CD14-positive monocyte (primary cell): ENCODE measurements at regions not wholly inside any gene's neighbourhood (a gene's known extent, or its start where the extent isn't known, plus 50 kb on each side); places are given as distances from the start of the nearest gene placed in this dataset.

Source experiments
- DNase-seq, 3 donors: peaks; one replicate each; pipeline ENCODE4 v3.0.0-alpha.2; 2011 to 2022
- H2AFZ ChIP-seq: 2 replicates; pipeline ENCODE4 v1.6.0; 2012; ENCODE audit warnings: mild to moderate bottlenecking, low read depth, low read length, inconsistent platforms; ENCODE audit not compliant: insufficient read depth, poor library complexity, severe bottlenecking
- H3K27ac ChIP-seq, 2 donors: 1 replicate in 1 of 2; 2 replicates in 1 of 2; pipeline ENCODE4 v1.5.1; 2012 to 2013; ENCODE audit warnings: low read length in 2 of 2, control low read depth in 1 of 2, inconsistent platforms in 1 of 2, low read depth in 1 of 2, mild to moderate bottlenecking in 1 of 2
- H3K27me3 ChIP-seq, 2 donors: one replicate each; pipeline versions ENCODE4 v1.6.0 to v1.6.1; 2011 to 2013; ENCODE audit warnings: low read length in 2 of 2; ENCODE audit not compliant: control insufficient read depth in 2 of 2, insufficient read depth in 2 of 2
- H3K36me3 ChIP-seq, 2 donors: replicated peaks in 1 of 2; 1 replicate in 1 of 2; 2 replicates in 1 of 2; pipeline versions ENCODE4 v1.5.1 to v1.6.1; 2012 to 2013; ENCODE audit warnings: low read length in 2 of 2, control low read depth in 1 of 2, inconsistent platforms in 1 of 2, mild to moderate bottlenecking in 1 of 2; ENCODE audit not compliant: insufficient read depth in 2 of 2, control insufficient read depth in 1 of 2
- H3K4me1 ChIP-seq, 2 donors: 1 replicate in 1 of 2; 2 replicates in 1 of 2; pipeline versions ENCODE4 v1.5.1 to v1.6.1; 2012 to 2013; ENCODE audit warnings: low read length in 2 of 2, control low read depth in 1 of 2, inconsistent platforms in 1 of 2, mild to moderate bottlenecking in 1 of 2, moderate library complexity in 1 of 2; ENCODE audit not compliant: insufficient read depth in 2 of 2, control insufficient read depth in 1 of 2
- H3K4me2 ChIP-seq: replicated peaks from 2 replicates; pipeline ENCODE3; 2012; ENCODE audit warnings: low read length, moderate library complexity, mild to moderate bottlenecking; ENCODE audit not compliant: poor library complexity, severe bottlenecking; ENCODE audit errors: extremely low read depth
- H3K4me3 ChIP-seq, 3 experiments: fragments of 200-600 bp in 1 of 3; sonication (generic) in 1 of 3; replicated peaks in 1 of 3; 1 replicate in 2 of 3; 2 replicates in 1 of 3; pipeline ENCODE4 v1.5.1; 2011 to 2013; ENCODE audit warnings: low read length in 3 of 3, mild to moderate bottlenecking in 3 of 3, control low read depth in 2 of 3, low read depth in 2 of 3, inconsistent platforms in 1 of 3, moderate library complexity in 1 of 3
- H3K79me2 ChIP-seq: 2 replicates; pipeline ENCODE4 v1.6.0; 2012; ENCODE audit warnings: mild to moderate bottlenecking, control low read depth, inconsistent platforms, low read length, moderate library complexity; ENCODE audit not compliant: insufficient read depth
- H3K9ac ChIP-seq: 2 replicates; pipeline ENCODE4 v1.6.0; 2017; ENCODE audit warnings: low read length, mild to moderate bottlenecking; ENCODE audit not compliant: insufficient read depth, poor library complexity, severe bottlenecking
- H3K9me3 ChIP-seq, 2 donors: replicated peaks in 1 of 2; 1 replicate in 1 of 2; 2 replicates in 1 of 2; pipeline versions ENCODE4 v1.5.1 to v1.6.1; 2012 to 2013; ENCODE audit warnings: low read length in 2 of 2, control low read depth in 1 of 2; ENCODE audit not compliant: control insufficient read depth in 1 of 2, insufficient read depth in 1 of 2
- H4K20me1 ChIP-seq: 2 replicates; pipeline ENCODE4 v1.6.0; 2012; ENCODE audit warnings: mild to moderate bottlenecking, low read length, control low read depth, moderate library complexity; ENCODE audit not compliant: insufficient read depth
- H3K27ac Mint-ChIP-seq, 7 donors: one replicate each; pipeline ENCODE4 v1.8.0; 2020; ENCODE audit warnings: mild to moderate bottlenecking in 7 of 7, mixed read lengths in 7 of 7, moderate library complexity in 6 of 7, inconsistent platforms in 2 of 7
- H3K27me3 Mint-ChIP-seq, 3 donors: one replicate each; pipeline ENCODE4 v1.8.0; 2021 to 2022; ENCODE audit warnings: low read depth in 3 of 3, mild to moderate bottlenecking in 3 of 3, mixed read lengths in 3 of 3, moderate library complexity in 3 of 3, inconsistent platforms in 1 of 3
- H3K36me3 Mint-ChIP-seq, 2 donors: one replicate each; pipeline ENCODE4 v1.8.0; 2020; ENCODE audit warnings: mixed read lengths in 2 of 2, inconsistent platforms in 1 of 2, mild to moderate bottlenecking in 1 of 2
- H3K4me1 Mint-ChIP-seq: one replicate; pipeline ENCODE4 v1.8.0; 2020; ENCODE audit warnings: mild to moderate bottlenecking, mixed read lengths
- H3K4me3 Mint-ChIP-seq, 2 donors: one replicate each; pipeline ENCODE4 v1.8.0; 2020; ENCODE audit warnings: mild to moderate bottlenecking in 2 of 2, mixed read lengths in 2 of 2, moderate library complexity in 1 of 2
- H3K9me3 Mint-ChIP-seq, 7 donors: one replicate each; pipeline ENCODE4 v1.8.0; 2020 to 2022; ENCODE audit warnings: mixed read lengths in 7 of 7, mild to moderate bottlenecking in 6 of 7, moderate library complexity in 6 of 7, inconsistent platforms in 2 of 7
- WGBS: methylation state at CpG from one replicate; pipeline ENCODE4 v1.1.5; 2013; ENCODE audit warnings: missing lambda C conversion rate; ENCODE audit not compliant: insufficient coverage; 5-methylcytosine and 5-hydroxymethylcytosine counted together
- intact Hi-C, 2 donors: fragments of 100-400 bp; cut with micrococcal nuclease; formaldehyde crosslinking; loops; one replicate each; pipeline versions ENCODE4 v1.15.0 to v1.15.1; 2023
- TF ChIP-seq, protein P1 (sequence below): fragments of 200-600 bp; IDR thresholded peaks from one replicate; pipeline ENCODE4 v1.8.0; 2022; ENCODE audit warnings: antibody characterized with exemption, mild to moderate bottlenecking

DNA sequence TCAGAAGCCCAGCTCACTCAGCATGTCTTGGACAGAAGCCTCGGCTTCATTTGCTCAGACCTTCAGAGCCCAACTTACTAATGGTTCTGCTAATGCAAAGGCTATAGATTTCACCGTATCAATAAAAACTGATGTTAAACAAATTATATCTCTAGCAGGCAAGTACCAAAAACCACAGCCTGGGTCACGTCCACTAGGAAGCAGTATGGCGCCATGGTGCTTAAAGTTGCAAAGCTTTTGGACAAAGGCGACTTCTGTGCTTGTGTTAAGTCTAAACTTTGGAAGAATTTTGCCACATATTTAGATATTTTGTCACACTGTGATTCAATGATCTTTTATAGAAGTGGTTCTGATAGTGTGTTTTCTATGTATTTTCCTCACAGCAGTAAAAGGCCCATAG is 276.8 kb upstream of the PARD3B start:
- TF ChIP-seq, protein P1, sequence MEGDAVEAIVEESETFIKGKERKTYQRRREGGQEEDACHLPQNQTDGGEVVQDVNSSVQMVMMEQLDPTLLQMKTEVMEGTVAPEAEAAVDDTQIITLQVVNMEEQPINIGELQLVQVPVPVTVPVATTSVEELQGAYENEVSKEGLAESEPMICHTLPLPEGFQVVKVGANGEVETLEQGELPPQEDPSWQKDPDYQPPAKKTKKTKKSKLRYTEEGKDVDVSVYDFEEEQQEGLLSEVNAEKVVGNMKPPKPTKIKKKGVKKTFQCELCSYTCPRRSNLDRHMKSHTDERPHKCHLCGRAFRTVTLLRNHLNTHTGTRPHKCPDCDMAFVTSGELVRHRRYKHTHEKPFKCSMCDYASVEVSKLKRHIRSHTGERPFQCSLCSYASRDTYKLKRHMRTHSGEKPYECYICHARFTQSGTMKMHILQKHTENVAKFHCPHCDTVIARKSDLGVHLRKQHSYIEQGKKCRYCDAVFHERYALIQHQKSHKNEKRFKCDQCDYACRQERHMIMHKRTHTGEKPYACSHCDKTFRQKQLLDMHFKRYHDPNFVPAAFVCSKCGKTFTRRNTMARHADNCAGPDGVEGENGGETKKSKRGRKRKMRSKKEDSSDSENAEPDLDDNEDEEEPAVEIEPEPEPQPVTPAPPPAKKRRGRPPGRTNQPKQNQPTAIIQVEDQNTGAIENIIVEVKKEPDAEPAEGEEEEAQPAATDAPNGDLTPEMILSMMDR, result no peak
- no peak overlapping the region for H2AFZ ChIP-seq
- no peaks in the 10 kb centered on the region for H3K79me2 ChIP-seq
- H3K36me3 Mint-ChIP-seq, result no peaks in the 10 kb centered on the region
- H3K4me3 ChIP-seq, result no peak overlapping the region
- H3K4me1 Mint-ChIP-seq, result peaks cover 5% of the 10 kb centered on the region
- H3K4me1 ChIP-seq, result no peaks in the 10 kb centered on the region
- H3K4me3 Mint-ChIP-seq, result no peak overlapping the region
- H3K9ac ChIP-seq, result no peak overlapping the region
- no peaks in the 10 kb centered on the region for H3K9me3 ChIP-seq
- H3K4me2 ChIP-seq, result no peak overlapping the region
- H3K36me3 ChIP-seq, result no peaks in the 10 kb centered on the region
- peaks cover 2 to 11% (median 6%) of the 10 kb centered on the region in 7 donors for H3K9me3 Mint-ChIP-seq
- no peak overlapping the region for H3K27ac ChIP-seq
- H4K20me1 ChIP-seq, result no peaks in the 10 kb centered on the region
- H3K27me3 Mint-ChIP-seq, result peaks cover 9 to 17% (median 10%) of the 10 kb centered on the region in 3 donors
- intact Hi-C loops, result no loop called here
- WGBS, result 86% methylated on average over 2 of the region's 5 CpGs
- no peak for DNase-seq
- peaks cover 0 to 3% of the 10 kb centered on the region in 2 donors for H3K27me3 ChIP-seq
- no peak overlapping the region for H3K27ac Mint-ChIP-seq

GRCh38 chr2:204268971-204269370 is 276.3 kb upstream of the PARD3B start:
- Mint-ChIP-seq H3K4me3 (no peak overlapping the region), H3K9me3 (peaks cover 2 to 11% (median 6%) of the 10 kb centered on the region in 7 donors), H3K36me3 (no peaks in the 10 kb centered on the region), H3K27ac (no peak overlapping the region), H3K27me3 (peaks cover 7 to 13% (median 9%) of the 10 kb centered on the region in 3 donors), H3K4me1 (peaks cover 5% of the 10 kb centered on the region)
- 100% methylated on average over 2 of the region's 3 CpGs for WGBS
- no peaks in the 10 kb centered on the region for H3K4me1 ChIP-seq
- H3K36me3 ChIP-seq, result no peaks in the 10 kb centered on the region
- H2AFZ ChIP-seq, result no peak overlapping the region
- no peaks in the 10 kb centered on the region for H4K20me1 ChIP-seq
- H3K9me3 ChIP-seq, result no peaks in the 10 kb centered on the region
- no peak overlapping the region for H3K27ac ChIP-seq
- no peak overlapping the region for H3K9ac ChIP-seq
- TF ChIP-seq, protein P1, result no peak
- intact Hi-C loops, result no loop called here
- H3K4me2 ChIP-seq, result no peak overlapping the region
- no peak overlapping the region for H3K4me3 ChIP-seq
- no peak for DNase-seq
- H3K79me2 ChIP-seq, result no peaks in the 10 kb centered on the region
- H3K27me3 ChIP-seq, result peaks cover 0 to 3% of the 10 kb centered on the region in 2 donors
